ENCODE measurements at regions not wholly inside any gene's neighbourhood (a gene's known extent, or its start where the extent isn't known, plus 50 kb on each side); places are given as distances from the start of the nearest gene placed in this dataset.

DNA sequence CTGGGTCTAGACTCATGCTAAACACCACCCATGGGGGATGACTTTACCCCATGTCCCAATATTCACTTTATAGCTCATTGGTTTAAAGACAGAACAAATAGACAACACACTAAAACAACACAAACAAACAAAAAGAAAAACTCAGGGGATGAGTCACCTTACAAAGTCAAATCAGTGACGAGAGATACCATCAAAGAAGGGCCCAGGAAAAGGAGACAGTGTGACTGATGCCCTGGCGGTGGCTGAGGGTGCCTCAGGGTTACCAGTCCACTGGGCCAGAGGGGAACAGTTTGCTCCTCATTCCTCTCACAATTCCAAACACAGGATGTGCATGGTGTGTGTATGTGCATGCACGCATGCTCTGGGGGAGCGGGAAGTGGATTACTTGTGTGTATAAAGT lies 171.3 kb upstream of the PRKCQ start:
- no peak for TF ChIP-seq POLR2A (IDR thresholded peaks at IDR 0.05)
- TF ChIP-seq, protein P1, sequence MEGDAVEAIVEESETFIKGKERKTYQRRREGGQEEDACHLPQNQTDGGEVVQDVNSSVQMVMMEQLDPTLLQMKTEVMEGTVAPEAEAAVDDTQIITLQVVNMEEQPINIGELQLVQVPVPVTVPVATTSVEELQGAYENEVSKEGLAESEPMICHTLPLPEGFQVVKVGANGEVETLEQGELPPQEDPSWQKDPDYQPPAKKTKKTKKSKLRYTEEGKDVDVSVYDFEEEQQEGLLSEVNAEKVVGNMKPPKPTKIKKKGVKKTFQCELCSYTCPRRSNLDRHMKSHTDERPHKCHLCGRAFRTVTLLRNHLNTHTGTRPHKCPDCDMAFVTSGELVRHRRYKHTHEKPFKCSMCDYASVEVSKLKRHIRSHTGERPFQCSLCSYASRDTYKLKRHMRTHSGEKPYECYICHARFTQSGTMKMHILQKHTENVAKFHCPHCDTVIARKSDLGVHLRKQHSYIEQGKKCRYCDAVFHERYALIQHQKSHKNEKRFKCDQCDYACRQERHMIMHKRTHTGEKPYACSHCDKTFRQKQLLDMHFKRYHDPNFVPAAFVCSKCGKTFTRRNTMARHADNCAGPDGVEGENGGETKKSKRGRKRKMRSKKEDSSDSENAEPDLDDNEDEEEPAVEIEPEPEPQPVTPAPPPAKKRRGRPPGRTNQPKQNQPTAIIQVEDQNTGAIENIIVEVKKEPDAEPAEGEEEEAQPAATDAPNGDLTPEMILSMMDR (IDR thresholded peaks at IDR 0.05), result no peak
- intact Hi-C loops (cut with DNase I; ENCODE audit: low total_unique reads), result no loop called here

DNA sequence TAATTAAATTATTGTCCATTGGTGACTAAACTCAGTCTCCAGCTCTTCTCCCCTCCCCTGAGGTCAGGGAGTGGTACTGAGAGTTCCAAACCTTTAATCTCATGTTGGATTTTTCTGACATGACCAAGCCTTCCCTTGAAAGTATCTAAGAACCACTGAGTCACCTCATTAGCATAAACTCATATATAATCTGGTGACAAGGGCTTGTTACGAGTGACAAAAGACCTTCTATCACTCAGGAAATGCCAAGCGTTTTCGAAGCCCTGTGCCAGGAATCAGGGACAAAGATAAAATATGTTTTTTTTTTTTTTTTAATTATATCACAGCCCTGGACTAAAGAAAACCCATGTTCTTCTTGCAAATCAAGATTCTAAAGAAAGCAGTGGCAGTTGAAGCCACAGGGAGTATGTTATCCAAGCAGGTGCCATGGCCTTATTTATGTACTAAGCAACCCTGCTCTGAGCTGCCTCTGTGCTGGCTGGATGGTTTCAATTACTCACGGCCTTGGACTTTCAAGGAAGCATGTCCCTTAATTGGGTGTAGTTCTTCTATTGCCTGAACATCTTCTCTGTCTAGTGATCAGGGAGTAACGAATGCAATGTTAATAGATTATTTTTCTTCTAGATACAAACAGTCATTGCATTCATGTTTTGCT lies 169.0 kb upstream of the PRKCQ start:
- H3K4me1 ChIP-seq, result no peaks in the 10 kb centered on the region
- intact Hi-C loops (cut with DNase I; ENCODE audit: low total_unique reads), result no loop called here
- H3K36me3 ChIP-seq, result no peaks in the 10 kb centered on the region
- no peak overlapping the region for H3K27ac ChIP-seq
- no peaks in the 10 kb centered on the region for H3K27me3 ChIP-seq
- TF ChIP-seq, protein P1 (IDR thresholded peaks at IDR 0.05), result no peak
- TF ChIP-seq POLR2A (IDR thresholded peaks at IDR 0.05), result no peak
- H3K9me3 ChIP-seq, result no peaks in the 10 kb centered on the region
- no peak for DNase-seq
- no peak overlapping the region for H3K4me3 ChIP-seq

More for the DNA sequence above, 171.3 kb upstream of the PRKCQ start:
- H3K27ac ChIP-seq, result no peak overlapping the region
- no peaks in the 10 kb centered on the region for H3K4me1 ChIP-seq
- no peaks in the 10 kb centered on the region for H3K27me3 ChIP-seq
- no peaks in the 10 kb centered on the region for H3K9me3 ChIP-seq
- no peak for DNase-seq
- no peaks in the 10 kb centered on the region for H3K36me3 ChIP-seq
- H3K4me3 ChIP-seq, result no peak overlapping the region

DNA sequence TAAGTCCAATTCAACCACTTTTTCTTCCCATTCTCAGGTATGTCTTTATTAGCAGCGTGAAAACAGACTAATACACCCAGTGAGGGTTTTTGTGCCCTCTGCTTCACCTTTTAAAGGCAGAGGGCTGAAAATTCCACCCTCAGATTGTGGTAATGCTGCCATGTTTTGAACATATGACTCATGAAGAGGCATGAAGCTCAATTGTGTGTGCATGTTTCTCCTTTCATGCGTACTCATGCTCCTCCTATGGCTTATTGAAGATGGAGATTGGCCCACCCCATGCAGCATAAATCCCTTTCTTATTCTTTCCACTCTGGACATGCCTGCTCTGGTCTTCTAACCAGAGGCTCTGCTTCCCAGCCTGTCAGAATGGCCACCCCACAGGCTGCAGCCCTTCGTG lies 168.0 kb upstream of the PRKCQ start:
- H3K4me3 ChIP-seq, result no peak overlapping the region
- TF ChIP-seq, protein P1 (IDR thresholded peaks at IDR 0.05), result no peak
- no peak for TF ChIP-seq POLR2A (IDR thresholded peaks at IDR 0.05)
- H3K9me3 ChIP-seq, result no peaks in the 10 kb centered on the region
- H3K4me1 ChIP-seq, result no peaks in the 10 kb centered on the region
- no peak overlapping the region for H3K27ac ChIP-seq
- H3K27me3 ChIP-seq, result no peaks in the 10 kb centered on the region
- intact Hi-C loops (cut with DNase I; ENCODE audit: low total_unique reads), result no loop called here
- DNase-seq, result no peak
- no peaks in the 10 kb centered on the region for H3K36me3 ChIP-seq

DNA sequence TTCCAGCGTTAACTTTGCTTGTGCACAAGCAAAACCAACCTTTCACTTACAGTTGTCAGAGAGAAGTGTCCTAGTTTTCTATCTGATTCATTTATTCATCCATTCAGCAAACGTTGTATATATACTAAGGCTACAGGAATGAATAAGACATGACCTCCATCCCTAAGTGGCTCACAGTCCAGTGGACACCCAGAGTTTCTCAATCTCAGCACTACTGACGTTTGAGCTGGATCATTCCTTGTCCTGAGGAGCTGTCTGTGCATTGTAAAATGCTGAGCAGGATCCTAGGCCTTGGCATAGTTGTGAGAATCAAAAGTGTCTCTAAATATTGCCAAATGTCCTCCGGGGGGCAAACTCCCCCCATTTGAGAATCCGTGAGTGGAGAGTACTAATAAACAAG lies 166.7 kb upstream of the PRKCQ start:
- Histone ChIP-seq H3K9me3 (no peaks in the 10 kb centered on the region), H3K4me1 (no peaks in the 10 kb centered on the region), H3K36me3 (no peaks in the 10 kb centered on the region), H3K27ac (no peak overlapping the region), H3K27me3 (no peaks in the 10 kb centered on the region), H3K4me3 (no peak overlapping the region)
- no peak for TF ChIP-seq POLR2A (IDR thresholded peaks at IDR 0.05)
- TF ChIP-seq, protein P1 (IDR thresholded peaks at IDR 0.05), result no peak
- no peak for DNase-seq
- intact Hi-C loops (cut with DNase I; ENCODE audit: low total_unique reads), result no loop called here

DNA sequence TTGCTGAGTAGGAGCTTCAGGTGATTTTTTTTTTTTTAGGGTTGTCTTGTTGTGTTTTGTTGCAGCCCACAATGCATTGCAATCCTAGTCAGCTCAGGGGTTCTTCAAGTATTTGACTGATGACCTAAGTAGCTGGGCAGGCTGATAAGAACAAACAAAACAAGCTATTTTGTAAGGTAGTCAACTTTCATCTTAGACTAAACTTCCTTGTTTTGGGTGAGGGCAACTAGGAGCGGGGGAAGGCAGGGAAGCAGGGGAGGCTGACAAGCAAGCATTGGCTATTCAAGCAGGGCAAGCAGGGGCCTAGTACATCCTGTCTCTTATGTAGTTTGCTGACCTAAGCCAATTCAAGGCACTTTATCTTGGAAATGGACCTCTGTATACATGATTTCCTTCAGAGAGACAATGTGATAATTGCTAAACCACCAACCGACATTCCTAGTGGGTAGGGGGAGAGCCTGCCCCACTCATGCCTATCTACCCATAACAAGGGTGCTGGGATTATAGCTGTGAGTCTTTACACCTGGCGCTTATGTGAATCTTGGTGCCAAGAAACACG lies 163.3 kb upstream of the PRKCQ start:
- H3K36me3 ChIP-seq, result no peaks in the 10 kb centered on the region
- no peak overlapping the region for H3K27ac ChIP-seq
- DNase-seq, result no peak
- H3K4me1 ChIP-seq, result no peaks in the 10 kb centered on the region
- TF ChIP-seq, protein P1 (IDR thresholded peaks at IDR 0.05), result no peak
- TF ChIP-seq POLR2A (IDR thresholded peaks at IDR 0.05), result no peak
- no peaks in the 10 kb centered on the region for H3K27me3 ChIP-seq
- H3K4me3 ChIP-seq, result no peak overlapping the region
- H3K9me3 ChIP-seq, result no peaks in the 10 kb centered on the region
- intact Hi-C loops (cut with DNase I; ENCODE audit: low total_unique reads), result no loop called here
